HCT116 (cell line): ENCODE measurements at regions not wholly inside any gene's neighbourhood (a gene's known extent, or its start where the extent isn't known, plus 50 kb on each side); places are given as distances from the start of the nearest gene placed in this dataset.

Experiments used
- ATAC-seq: fragments of 200-7000 bp; cut with Tn5 transposase; 2 replicates; pipeline ENCODE4 v1.9.1; 2020; ENCODE audit warnings: mild to moderate bottlenecking, moderate library complexity
- BruUV-seq: library from RNA; stranded (reverse); fragments of 400-500 nt; replicated peaks from 2 replicates; lab custom pipeline; 2021; lab: Mats Ljungman, UMichigan
- CTCF ChIA-PET: fragments of 300-600 bp; sonication (Branson Sonifier 250); formaldehyde crosslinking; loops from one replicate; lab custom pipeline; 2021; ENCODE audit warnings: antibody characterized with exemption; lab: Charles Lee
- POLR2A ChIA-PET: fragments of 300-600, 350-600 bp; sonication (Branson Sonifier 250); formaldehyde crosslinking; loops from one replicate; lab custom pipeline; 2021; ENCODE audit warnings: antibody characterized with exemption; lab: Charles Lee
- RAD21 ChIA-PET, 2 experiments: fragments of 300-600 bp; sonication (Branson Sonifier 250); formaldehyde crosslinking; loops; one replicate each; lab custom pipeline; 2023; ENCODE audit warnings: low total read pairs in 2 of 2; ENCODE audit not compliant: uncharacterized antibody in 2 of 2, unreplicated experiment in 2 of 2, low non-redundant PET in 1 of 2; lab: Charles Lee
- DNase-seq: peaks from one replicate; pipeline ENCODE4 v3.0.0-alpha.2; 2010; ENCODE audit warnings: low read depth, low spot score
- H2AFZ ChIP-seq: fragments of 200-600 bp; shearing (Covaris generic), sonication (generic); 2 replicates; pipeline ENCODE4 v1.6.1; 2017; ENCODE audit warnings: low read depth, mixed run types, mixed read lengths, antibody characterized with exemption, low read length; ENCODE audit not compliant: poor library complexity, severe bottlenecking
- H3K27ac ChIP-seq: 2 replicates; pipeline ENCODE4 v1.5.1; 2012; ENCODE audit warnings: low read depth, low read length
- H3K27me3 ChIP-seq: fragments of 200-600 bp; sonication (generic); 2 replicates; pipeline ENCODE4 v1.6.1; 2016; ENCODE audit warnings: mixed run types, low read length, mixed read lengths; ENCODE audit not compliant: insufficient read depth
- H3K36me3 ChIP-seq, 2 experiments: fragments of 200-500 bp in 1 of 2; fragments of 200-600 bp in 1 of 2; sonication (Bioruptor generic) in 1 of 2; sonication (generic) in 1 of 2; 2 replicates each; pipeline versions ENCODE4 v1.5.1 to v1.6.1; 2014 to 2016; ENCODE audit warnings: low read length in 2 of 2, inconsistent platforms in 1 of 2, mixed read lengths in 1 of 2, mixed run types in 1 of 2; ENCODE audit not compliant: insufficient read depth in 2 of 2, control insufficient read depth in 1 of 2
- H3K4me1 ChIP-seq, 2 experiments: fragments of 200-600 bp in 1 of 2; sonication (generic) in 1 of 2; 2 replicates each; pipeline versions ENCODE4 v1.5.1 to v1.6.1; 2012 to 2017; ENCODE audit warnings: low read length in 2 of 2, inconsistent platforms in 1 of 2, mild to moderate bottlenecking in 1 of 2, mixed read lengths in 1 of 2, mixed run types in 1 of 2, moderate library complexity in 1 of 2; ENCODE audit not compliant: insufficient read depth in 2 of 2, control insufficient read depth in 1 of 2
- H3K4me2 ChIP-seq: fragments of 200-600 bp; sonication (generic); 2 replicates; pipeline ENCODE4 v1.6.1; 2017; ENCODE audit warnings: mixed run types, low read length, mixed read lengths
- H3K4me3 ChIP-seq, 2 experiments: fragments of 200-600 bp in 1 of 2; sonication (generic) in 1 of 2; replicated peaks in 1 of 2; 2 replicates each; pipeline ENCODE4 v1.5.1; 2011 to 2016; ENCODE audit warnings: low read length in 2 of 2, control low read depth in 1 of 2, low read depth in 1 of 2, mild to moderate bottlenecking in 1 of 2, mixed read lengths in 1 of 2, mixed run types in 1 of 2
- H3K79me2 ChIP-seq: fragments of 200-600 bp; sonication (generic); 2 replicates; pipeline ENCODE4 v1.6.1; 2017; ENCODE audit warnings: mild to moderate bottlenecking, mixed run types, low read length, moderate library complexity, mixed read lengths; ENCODE audit not compliant: insufficient read depth
- H3K9ac ChIP-seq: fragments of 200-600 bp; sonication (generic); 2 replicates; pipeline ENCODE4 v1.6.1; 2016; ENCODE audit warnings: low read length, mixed read lengths
- H3K9me2 ChIP-seq: fragments of 200-600 bp; sonication (generic), shearing (Covaris generic); 2 replicates; pipeline ENCODE4 v1.6.1; 2017; ENCODE audit warnings: mixed run types, mild to moderate bottlenecking, moderate library complexity; ENCODE audit not compliant: insufficient read depth
- H3K9me3 ChIP-seq, 2 experiments: fragments of 200-500 bp in 1 of 2; fragments of 200-600 bp in 1 of 2; sonication (Bioruptor generic) in 1 of 2; sonication (generic) in 1 of 2; 2 replicates each; pipeline ENCODE4 v1.6.1; 2014 to 2017; ENCODE audit warnings: low read length in 2 of 2, mixed read lengths in 2 of 2, inconsistent platforms in 1 of 2, low read depth in 1 of 2, mild to moderate bottlenecking in 1 of 2, mixed run types in 1 of 2, moderate library complexity in 1 of 2; ENCODE audit not compliant: control insufficient read depth in 1 of 2, insufficient read depth in 1 of 2
- H4K20me1 ChIP-seq: fragments of 200-600 bp; sonication (generic), shearing (Covaris generic); 2 replicates; pipeline ENCODE4 v1.6.1; 2017; ENCODE audit warnings: mixed run types, mild to moderate bottlenecking, moderate library complexity; ENCODE audit not compliant: insufficient read depth
- CEBPB ChIP-seq: IDR thresholded peaks from 2 replicates; pipeline ENCODE4 v1.6.1; 2012; ENCODE audit warnings: low read depth
- EZH2 ChIP-seq: fragments of 200-600 bp; sonication (generic); IDR thresholded peaks from 2 replicates; pipeline ENCODE4 v1.6.1; 2017; ENCODE audit warnings: antibody characterized with exemption, mixed run types
- FOSL1 ChIP-seq: IDR thresholded peaks from 2 replicates; pipeline ENCODE4 v1.6.1; 2012; ENCODE audit warnings: low read depth
- MAX ChIP-seq: IDR thresholded peaks from 2 replicates; pipeline ENCODE4 v1.6.1; 2012
- intact Hi-C: fragments of 100-400 bp; cut with micrococcal nuclease; formaldehyde crosslinking; loops from 2 replicates; pipeline ENCODE4 v1.10.0; 2022

DNA sequence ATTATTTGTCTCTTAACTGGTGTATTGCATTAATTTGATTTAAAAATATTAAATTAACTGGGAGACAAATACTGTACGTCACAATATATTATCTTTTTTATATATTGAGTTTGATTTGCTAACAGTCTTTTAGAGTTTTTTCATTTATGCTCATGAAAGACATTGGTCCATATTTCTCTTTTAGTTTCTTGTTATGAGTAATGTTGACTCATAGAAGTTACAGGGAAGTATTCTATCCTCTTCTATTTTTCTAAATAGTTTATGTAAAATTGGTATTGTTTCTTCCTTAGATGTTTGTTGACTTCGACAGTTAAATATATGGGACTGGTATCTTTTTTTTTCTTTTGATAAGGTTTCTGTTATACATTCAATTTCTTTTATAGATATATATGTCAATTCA is 1115.6 kb upstream of the CITED2 start:
- no peak for TF ChIP-seq MAX
- peak; percentile 45 for TF ChIP-seq FOSL1
- no peak for ATAC-seq

DNA sequence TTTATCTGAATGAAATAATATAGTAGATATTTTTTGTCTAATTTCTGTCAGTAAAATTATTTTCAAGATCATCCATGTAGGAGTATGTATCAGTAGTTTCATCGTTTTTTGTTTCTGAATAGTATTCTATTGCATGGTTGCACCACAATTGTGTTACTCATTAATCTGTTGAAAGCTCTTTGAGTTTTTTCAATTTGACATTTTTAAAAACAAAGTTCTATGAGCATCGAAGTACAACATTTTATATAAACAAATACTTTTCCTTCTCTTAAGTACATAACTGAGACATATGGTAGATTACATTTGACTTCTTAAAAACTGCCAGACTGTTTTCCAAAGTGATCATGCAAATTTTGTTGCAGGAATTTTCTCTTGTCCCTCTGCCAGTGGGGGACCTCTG is 1113.1 kb upstream of the CITED2 start:
- RAD21 ChIA-PET: no interaction called here
- CTCF ChIA-PET: no interaction called here

More for the DNA sequence above, 1115.6 kb upstream of the CITED2 start:
- ChIA-PET CTCF (no interaction called here), POLR2A (no interaction called here), RAD21 (no interaction called here)
- H3K27me3 ChIP-seq: no peaks in the 10 kb centered on the region
- H3K4me3 ChIP-seq: no peak overlapping the region
- no peak overlapping the region for H3K9ac ChIP-seq
- no peaks in the 10 kb centered on the region for H3K79me2 ChIP-seq
- DNase-seq: no peak
- no TSS peak for BruUV-seq
- no peak overlapping the region for H3K27ac ChIP-seq
- no peaks in the 10 kb centered on the region; the same call in 1 of the 2 replicates for H4K20me1 ChIP-seq
- H3K4me2 ChIP-seq: no peak overlapping the region
- intact Hi-C loops: no loop called here
- H3K36me3 ChIP-seq: no peaks in the 10 kb centered on the region
- peaks cover 0 to 8% of the 10 kb centered on the region in 2 experiments; a peak in 1 of 4 replicates for H3K9me3 ChIP-seq
- no peaks in the 10 kb centered on the region for H3K9me2 ChIP-seq
- H2AFZ ChIP-seq: no peak overlapping the region
- peaks cover 7 to 16% of the 10 kb centered on the region in 2 experiments for H3K4me1 ChIP-seq

More for the DNA sequence above, 1113.1 kb upstream of the CITED2 start:
- Histone ChIP-seq H3K9me2 (no peaks in the 10 kb centered on the region), H3K36me3 (no peaks in the 10 kb centered on the region), H3K4me2 (no peak overlapping the region), H3K9ac (no peak overlapping the region), H3K79me2 (no peaks in the 10 kb centered on the region), H3K27ac (no peak overlapping the region), H3K4me3 (no peak overlapping the region), H3K9me3 (peaks cover 0 to 8% of the 10 kb centered on the region in 2 experiments; a peak in 1 of 4 replicates), H3K4me1 (peaks cover 7 to 16% of the 10 kb centered on the region in 2 experiments), H4K20me1 (no peaks in the 10 kb centered on the region; the same call in 1 of the 2 replicates), H3K27me3 (no peaks in the 10 kb centered on the region), H2AFZ (no peak overlapping the region)
- intact Hi-C loops: no loop called here
- TF ChIP-seq CEBPB (no peak), EZH2 (no peak)
- no peak for ATAC-seq
- POLR2A ChIA-PET: no interaction called here
- DNase-seq: no peak
- BruUV-seq: no TSS peak
